ENCODE measurements at regions not wholly inside any gene's neighbourhood (a gene's known extent, or its start where the extent isn't known, plus 50 kb on each side); places are given as distances from the start of the nearest gene placed in this dataset.

GRCh38 chr2:236354973-236355595, 90.9 kb upstream of the ASB18 start:
- no TSS peak for BruUV-seq (replicated peaks)
- ChIA-PET RAD21 (ENCODE audit: low non-redundant PET in 1 of 2, low total read pairs in 2 of 2, uncharacterized antibody in 2 of 2, unreplicated experiment in 2 of 2) (no interaction called here), CTCF (no interaction called here), POLR2A (no interaction called here)
- H3K9me2 ChIP-seq (ENCODE audit: insufficient read depth) = no peaks in the 10 kb centered on the region
- TF ChIP-seq ZFX (IDR thresholded peaks at IDR 0.05) = no peak
- no peak for TF ChIP-seq TCF7L2 (IDR thresholded peaks at IDR 0.05; ENCODE audit: borderline replicate concordance, extremely low read depth, insufficient read depth, insufficient read length)
- TF ChIP-seq RAD21 (IDR thresholded peaks at IDR 0.05; ENCODE audit: low read depth) = no peak
- no peak for TF ChIP-seq CBX3 (IDR thresholded peaks at IDR 0.05; ENCODE audit: low read depth)
- no peak for TF ChIP-seq MAX (IDR thresholded peaks at IDR 0.05)
- TF ChIP-seq JUND (IDR thresholded peaks at IDR 0.05) = no peak
- TF ChIP-seq CEBPB (IDR thresholded peaks at IDR 0.05; ENCODE audit: low read depth) = no peak
- TF ChIP-seq, protein P1, sequence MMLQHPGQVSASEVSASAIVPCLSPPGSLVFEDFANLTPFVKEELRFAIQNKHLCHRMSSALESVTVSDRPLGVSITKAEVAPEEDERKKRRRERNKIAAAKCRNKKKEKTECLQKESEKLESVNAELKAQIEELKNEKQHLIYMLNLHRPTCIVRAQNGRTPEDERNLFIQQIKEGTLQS (IDR thresholded peaks at IDR 0.05) = no peak
- TF ChIP-seq SP1 (IDR thresholded peaks at IDR 0.05; ENCODE audit: low read depth) = no peak
- TF ChIP-seq FOSL1 (IDR thresholded peaks at IDR 0.05; ENCODE audit: low read depth) = no peak
- TF ChIP-seq CTCF (IDR thresholded peaks at IDR 0.05 in 2 of 3, conservative IDR thresholded peaks at IDR 0.05 in 1 of 3; ENCODE audit: borderline replicate concordance in 1 of 3, insufficient read depth in 1 of 3, low read depth in 2 of 3, low read length in 2 of 3) = no peak
- no peak for TF ChIP-seq YY1 (IDR thresholded peaks at IDR 0.05; ENCODE audit: extremely low read depth, insufficient replicate concordance, low read depth, low read length)
- no peak for TF ChIP-seq POLR2AphosphoS5 (IDR thresholded peaks at IDR 0.05; ENCODE audit: low read depth, low read length)
- no peak for TF ChIP-seq EGR1 (IDR thresholded peaks at IDR 0.05; ENCODE audit: low read depth)
- no peak for TF ChIP-seq EZH2 (IDR thresholded peaks at IDR 0.05)
- TF ChIP-seq, protein P2, sequence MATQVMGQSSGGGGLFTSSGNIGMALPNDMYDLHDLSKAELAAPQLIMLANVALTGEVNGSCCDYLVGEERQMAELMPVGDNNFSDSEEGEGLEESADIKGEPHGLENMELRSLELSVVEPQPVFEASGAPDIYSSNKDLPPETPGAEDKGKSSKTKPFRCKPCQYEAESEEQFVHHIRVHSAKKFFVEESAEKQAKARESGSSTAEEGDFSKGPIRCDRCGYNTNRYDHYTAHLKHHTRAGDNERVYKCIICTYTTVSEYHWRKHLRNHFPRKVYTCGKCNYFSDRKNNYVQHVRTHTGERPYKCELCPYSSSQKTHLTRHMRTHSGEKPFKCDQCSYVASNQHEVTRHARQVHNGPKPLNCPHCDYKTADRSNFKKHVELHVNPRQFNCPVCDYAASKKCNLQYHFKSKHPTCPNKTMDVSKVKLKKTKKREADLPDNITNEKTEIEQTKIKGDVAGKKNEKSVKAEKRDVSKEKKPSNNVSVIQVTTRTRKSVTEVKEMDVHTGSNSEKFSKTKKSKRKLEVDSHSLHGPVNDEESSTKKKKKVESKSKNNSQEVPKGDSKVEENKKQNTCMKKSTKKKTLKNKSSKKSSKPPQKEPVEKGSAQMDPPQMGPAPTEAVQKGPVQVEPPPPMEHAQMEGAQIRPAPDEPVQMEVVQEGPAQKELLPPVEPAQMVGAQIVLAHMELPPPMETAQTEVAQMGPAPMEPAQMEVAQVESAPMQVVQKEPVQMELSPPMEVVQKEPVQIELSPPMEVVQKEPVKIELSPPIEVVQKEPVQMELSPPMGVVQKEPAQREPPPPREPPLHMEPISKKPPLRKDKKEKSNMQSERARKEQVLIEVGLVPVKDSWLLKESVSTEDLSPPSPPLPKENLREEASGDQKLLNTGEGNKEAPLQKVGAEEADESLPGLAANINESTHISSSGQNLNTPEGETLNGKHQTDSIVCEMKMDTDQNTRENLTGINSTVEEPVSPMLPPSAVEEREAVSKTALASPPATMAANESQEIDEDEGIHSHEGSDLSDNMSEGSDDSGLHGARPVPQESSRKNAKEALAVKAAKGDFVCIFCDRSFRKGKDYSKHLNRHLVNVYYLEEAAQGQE (IDR thresholded peaks at IDR 0.05; ENCODE audit: low read depth) = no peak
- no peak for TF ChIP-seq ELF1 (IDR thresholded peaks at IDR 0.05; ENCODE audit: borderline replicate concordance, low read depth)
- TF ChIP-seq POLR2A (IDR thresholded peaks at IDR 0.05; ENCODE audit: borderline replicate concordance, extremely low read depth, insufficient read depth, insufficient read length) = no peak
- no peak for TF ChIP-seq ZNF274 (IDR thresholded peaks at IDR 0.05; ENCODE audit: low read depth, low read length)
- TF ChIP-seq EZH2phosphoT487 (IDR thresholded peaks at IDR 0.05; ENCODE audit: borderline replicate concordance) = no peak
- no peaks in the 10 kb centered on the region for H3K9me3 ChIP-seq (ENCODE audit: control insufficient read depth in 1 of 2, insufficient read depth in 1 of 2, low read depth in 1 of 2, low read length in 2 of 2)
- H3K27me3 ChIP-seq (ENCODE audit: insufficient read depth, low read length) = no peaks in the 10 kb centered on the region
- H4K20me1 ChIP-seq (ENCODE audit: insufficient read depth) = no peaks in the 10 kb centered on the region
- DNase-seq (ENCODE audit: low read depth, low spot score) = no peak
- H3K4me2 ChIP-seq (ENCODE audit: low read length) = no peak overlapping the region
- no peaks in the 10 kb centered on the region for H3K79me2 ChIP-seq (ENCODE audit: insufficient read depth, low read length)
- no peak overlapping the region for H3K4me3 ChIP-seq (replicated peaks in 1 of 2; ENCODE audit: low read depth in 1 of 2, low read length in 2 of 2)
- H3K4me1 ChIP-seq (ENCODE audit: control insufficient read depth in 1 of 2, insufficient read depth in 2 of 2, low read length in 2 of 2) = no peaks in the 10 kb centered on the region
- H3K27ac ChIP-seq (ENCODE audit: low read depth, low read length) = no peak overlapping the region
- H3K36me3 ChIP-seq (ENCODE audit: control insufficient read depth in 1 of 2, insufficient read depth in 2 of 2, low read length in 2 of 2) = no peaks in the 10 kb centered on the region; a peak in 1 of 4 replicates
- no peak overlapping the region for H2AFZ ChIP-seq (ENCODE audit: low read depth, low read length, poor library complexity, severe bottlenecking)
- no peak; the same call in 1 of the 2 replicates for ATAC-seq
- H3K9ac ChIP-seq (ENCODE audit: low read length) = no peak overlapping the region
- intact Hi-C loops (cut with micrococcal nuclease) = loop anchor here (10.0 kb wide), 1 partner anchor 160 kb away; no protein-coding TSS in a partner anchor
